Skeletal muscle tissue (tissue), 3 donors: ENCODE measurements at regions not wholly inside any gene's neighbourhood (a gene's known extent, or its start where the extent isn't known, plus 50 kb on each side); places are given as distances from the start of the nearest gene placed in this dataset.
A peak's percentile ranks its signal among the peaks of the same experiment; 100 is the strongest.

Experiments
- H3K27ac ChIP-seq: one replicate; pipeline ENCODE4 v1.7.0; 2013; ENCODE audit warnings: mild to moderate bottlenecking, low read depth, low read length, inconsistent platforms
- H3K27me3 ChIP-seq, 3 donors: one replicate each; pipeline ENCODE4 v1.7.0; 2013; ENCODE audit warnings: low read length in 3 of 3; ENCODE audit not compliant: control insufficient read depth in 3 of 3, insufficient read depth in 3 of 3
- H3K36me3 ChIP-seq, 3 donors: one replicate each; pipeline ENCODE4 v1.7.0; 2013; ENCODE audit warnings: low read length in 3 of 3; ENCODE audit not compliant: control insufficient read depth in 3 of 3, insufficient read depth in 3 of 3
- H3K4me1 ChIP-seq, 3 donors: one replicate each; pipeline ENCODE4 v1.7.0; 2013; ENCODE audit warnings: low read length in 3 of 3, mild to moderate bottlenecking in 3 of 3; ENCODE audit not compliant: control insufficient read depth in 3 of 3, insufficient read depth in 3 of 3
- H3K4me3 ChIP-seq, 3 donors: one replicate each; pipeline ENCODE4 v1.7.0; 2013; ENCODE audit warnings: low read length in 3 of 3
- H3K9ac ChIP-seq, 3 donors: one replicate each; pipeline ENCODE4 v1.7.0; 2013; ENCODE audit warnings: low read length in 3 of 3, mild to moderate bottlenecking in 3 of 3, moderate library complexity in 2 of 3, low read depth in 1 of 3
- H3K9me3 ChIP-seq, 3 donors: one replicate each; pipeline ENCODE4 v1.7.0; 2013; ENCODE audit warnings: low read length in 3 of 3; ENCODE audit not compliant: control insufficient read depth in 3 of 3
- donor health status: Osteomylitis.

DNA sequence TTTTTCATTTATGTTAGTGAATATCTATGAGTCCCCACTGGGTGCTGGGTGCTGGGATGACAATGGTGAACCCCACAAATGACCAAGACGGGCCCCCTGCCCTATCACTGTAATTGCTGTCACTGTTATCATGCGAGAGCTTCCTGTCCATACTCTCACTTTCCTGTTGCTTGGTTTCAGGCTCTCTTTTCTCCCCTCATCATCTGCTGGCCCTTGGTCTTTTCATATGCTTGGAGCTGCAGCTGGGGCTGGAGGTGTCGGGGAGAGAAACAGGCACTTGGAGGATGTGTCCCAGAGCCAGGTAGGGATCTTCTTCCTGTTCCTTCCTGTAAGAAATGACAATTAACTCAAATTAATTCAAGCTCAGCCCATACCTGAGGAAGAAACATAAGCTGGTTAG is 348.0 kb downstream of the PTPRU start:
- H3K4me1 ChIP-seq, result no peaks in the 10 kb centered on the region
- H3K27me3 ChIP-seq, result peaks cover 2 to 16% (median 15%) of the 10 kb centered on the region in 3 donors

DNA sequence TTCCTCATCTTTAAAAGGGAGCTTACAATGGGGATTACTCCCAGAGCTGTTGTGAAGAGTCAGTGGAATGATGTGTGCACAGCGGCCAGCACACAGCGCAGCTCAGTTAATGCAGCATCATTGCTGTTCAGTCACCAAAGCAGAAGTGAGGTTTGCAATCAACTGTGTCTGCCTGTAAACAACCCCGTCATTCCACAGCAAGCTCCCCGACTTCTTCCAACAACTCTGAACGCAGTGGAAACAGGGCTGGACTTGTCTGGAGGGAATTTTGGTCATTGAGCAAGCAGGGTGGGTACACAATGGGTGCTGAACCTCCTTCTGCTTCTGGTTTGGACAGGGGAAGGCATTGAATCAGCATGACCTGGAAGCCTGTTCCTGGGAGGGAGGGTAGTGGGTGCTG is 347.4 kb downstream of the PTPRU start:
- Histone ChIP-seq H3K36me3 (no peaks in the 10 kb centered on the region), H3K9me3 (no peaks in the 10 kb centered on the region), H3K27ac (no peak overlapping the region), H3K4me3 (no peak overlapping the region), H3K9ac (no peak overlapping the region), H3K27me3 (peaks cover 2 to 16% (median 15%) of the 10 kb centered on the region in 3 donors), H3K4me1 (no peaks in the 10 kb centered on the region)

More for the DNA sequence above, 348.0 kb downstream of the PTPRU start:
- H3K27ac ChIP-seq, result no peak overlapping the region
- H3K4me3 ChIP-seq, result no peak overlapping the region
- H3K9ac ChIP-seq, result no peak overlapping the region
- no peaks in the 10 kb centered on the region for H3K36me3 ChIP-seq
- H3K9me3 ChIP-seq, result no peaks in the 10 kb centered on the region

DNA sequence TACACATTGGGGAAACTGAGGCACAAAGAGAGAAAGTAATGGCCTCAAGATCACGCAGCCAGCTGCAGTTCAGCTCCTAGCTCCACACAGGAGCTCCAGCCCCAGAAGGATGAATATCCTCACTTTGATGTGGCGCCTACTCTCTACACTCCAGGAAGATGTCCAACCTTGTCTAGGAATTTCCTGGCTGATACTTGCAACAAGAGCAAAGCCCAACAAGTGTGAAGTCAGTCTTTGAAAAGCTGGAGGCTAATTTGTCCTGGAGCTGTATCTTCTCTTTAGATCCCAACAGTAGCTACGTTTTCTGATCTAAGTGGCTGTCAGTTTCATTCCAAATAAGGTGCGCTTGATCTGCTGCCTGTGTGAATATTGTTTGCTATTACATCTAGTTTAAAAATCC is 344.9 kb downstream of the PTPRU start:
- H3K36me3 ChIP-seq, result no peaks in the 10 kb centered on the region
- H3K9ac ChIP-seq, result no peak overlapping the region
- no peaks in the 10 kb centered on the region for H3K9me3 ChIP-seq
- H3K4me3 ChIP-seq, result no peak overlapping the region
- no peak overlapping the region for H3K27ac ChIP-seq
- H3K27me3 ChIP-seq, result peaks cover 2 to 14% (median 14%) of the 10 kb centered on the region in 3 donors
- no peaks in the 10 kb centered on the region for H3K4me1 ChIP-seq

DNA sequence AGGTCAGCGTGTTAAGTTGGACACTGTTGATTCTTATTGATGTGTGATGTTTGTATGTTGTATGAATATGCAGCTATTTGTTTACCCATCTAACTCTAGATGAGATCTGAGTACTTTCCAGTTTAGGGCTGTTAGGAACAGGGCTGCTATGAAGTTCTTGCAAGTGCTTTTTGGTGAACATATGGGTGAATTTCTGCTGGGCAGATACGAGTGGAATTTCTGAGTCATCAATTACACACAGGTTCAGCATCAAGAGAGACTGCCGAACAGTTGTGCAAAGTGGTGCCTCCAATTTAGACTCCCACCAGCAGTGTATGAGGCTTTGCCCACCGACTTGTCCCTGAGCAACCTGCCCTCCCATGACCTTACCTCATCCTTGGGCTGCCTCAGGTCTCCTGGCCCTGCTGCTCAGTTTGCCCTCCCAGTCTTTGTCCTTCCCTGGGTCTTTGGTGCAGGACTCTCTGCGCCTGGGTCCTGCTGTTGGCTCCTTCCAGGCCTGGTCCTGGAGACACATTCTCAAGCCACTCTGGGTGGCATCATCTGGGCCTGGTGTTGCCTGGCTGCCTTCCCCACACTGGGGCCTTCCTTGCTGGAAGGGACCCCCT is 343.6 kb downstream of the PTPRU start:
- Histone ChIP-seq H3K9me3 (no peaks in the 10 kb centered on the region), H3K27me3 (peaks cover 1 to 3% (median 2%) of the 10 kb centered on the region in 3 donors), H3K4me3 (no peak overlapping the region), H3K9ac (no peak overlapping the region), H3K27ac (no peak overlapping the region), H3K4me1 (peaks cover 0 to 8% (median 0%) of the 10 kb centered on the region in 3 donors), H3K36me3 (no peaks in the 10 kb centered on the region)

- no peaks in the 10 kb centered on the region for H3K36me3 ChIP-seq
- no peak overlapping the region for H3K4me3 ChIP-seq
- no peaks in the 10 kb centered on the region for H3K9me3 ChIP-seq
- H3K27me3 ChIP-seq, result no peaks in the 10 kb centered on the region
- H3K27ac ChIP-seq, result no peak overlapping the region
- H3K4me1 ChIP-seq, result peaks cover 0 to 8% (median 0%) of the 10 kb centered on the region in 3 donors
- H3K9ac ChIP-seq, result no peak overlapping the region
Measured at GRCh38 chr1:29577512-29577911, 341.2 kb downstream of the PTPRU start.

DNA sequence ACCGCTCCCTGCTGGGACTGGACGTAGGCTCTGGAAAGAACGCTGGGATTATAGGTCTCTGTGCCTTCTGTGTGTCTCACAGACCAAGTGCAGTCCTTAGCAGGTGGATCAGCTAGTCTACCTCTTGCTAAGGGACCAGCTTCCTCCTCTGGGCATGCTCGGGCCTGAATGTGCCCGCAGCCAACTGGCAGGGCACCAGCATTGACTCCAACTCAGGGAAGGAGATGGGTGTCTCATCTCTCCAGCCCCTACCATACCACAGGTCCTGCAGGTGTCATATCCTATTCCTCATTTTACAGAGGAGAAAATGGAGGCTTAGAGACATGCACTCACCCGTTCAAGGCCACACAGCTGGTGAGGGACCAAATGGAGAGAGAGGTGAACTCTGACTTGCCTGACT is 340.2 kb downstream of the PTPRU start:
- Histone ChIP-seq H3K27me3 (no peaks in the 10 kb centered on the region), H3K4me1 (peaks cover 0 to 8% (median 0%) of the 10 kb centered on the region in 3 donors), H3K36me3 (no peaks in the 10 kb centered on the region), H3K27ac (no peak overlapping the region), H3K9me3 (no peaks in the 10 kb centered on the region), H3K9ac (no peak overlapping the region), H3K4me3 (no peak overlapping the region)

- Histone ChIP-seq H3K36me3 (no peaks in the 10 kb centered on the region), H3K27me3 (no peaks in the 10 kb centered on the region), H3K4me1 (peaks cover 0 to 8% (median 0%) of the 10 kb centered on the region in 3 donors), H3K9me3 (no peaks in the 10 kb centered on the region), H3K9ac (no peak overlapping the region), H3K4me3 (no peak overlapping the region), H3K27ac (no peak overlapping the region)
Measured at GRCh38 chr1:29575826-29576225, 339.5 kb downstream of the PTPRU start.

- Histone ChIP-seq H3K27ac (no peak overlapping the region), H3K4me1 (peaks cover 0 to 8% (median 2%) of the 10 kb centered on the region in 3 donors), H3K4me3 (no peak overlapping the region), H3K27me3 (no peaks in the 10 kb centered on the region), H3K9ac (peak overlapping the region in 1 of 3 donors; percentile 8), H3K36me3 (no peaks in the 10 kb centered on the region), H3K9me3 (no peaks in the 10 kb centered on the region)
Measured at GRCh38 chr1:29575277-29575676, 339.0 kb downstream of the PTPRU start.

DNA sequence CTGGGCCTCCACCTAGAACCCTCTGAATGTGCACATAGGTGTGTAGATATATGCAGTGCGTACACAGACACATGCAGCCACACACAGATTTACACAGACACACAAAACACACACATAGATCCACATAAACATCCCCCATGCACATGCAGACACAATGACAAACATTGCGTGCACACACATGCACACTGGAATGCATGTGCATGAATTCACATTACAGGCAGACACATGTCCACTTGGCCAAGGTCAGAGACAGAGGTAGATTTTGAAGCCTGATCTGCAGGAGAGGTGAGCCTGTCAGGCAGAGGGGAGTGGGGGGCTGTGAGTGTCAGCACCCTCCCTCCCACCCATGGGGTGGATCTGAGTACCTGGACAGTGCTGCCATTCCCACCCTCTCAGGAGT is 338.5 kb downstream of the PTPRU start:
- no peaks in the 10 kb centered on the region for H3K36me3 ChIP-seq
- no peaks in the 10 kb centered on the region for H3K27me3 ChIP-seq
- H3K4me3 ChIP-seq, result no peak overlapping the region
- H3K9ac ChIP-seq, result peak overlapping the region in 1 of 3 donors; percentile 8
- H3K27ac ChIP-seq, result no peak overlapping the region
- no peaks in the 10 kb centered on the region for H3K9me3 ChIP-seq
- peaks cover 0 to 8% (median 6%) of the 10 kb centered on the region in 3 donors for H3K4me1 ChIP-seq

- H3K27ac ChIP-seq, result peak overlapping the region; percentile 40
- no peak overlapping the region for H3K9ac ChIP-seq
- H3K9me3 ChIP-seq, result peaks cover 2 to 11% (median 10%) of the 10 kb centered on the region in 3 donors
- H3K27me3 ChIP-seq, result no peaks in the 10 kb centered on the region
- H3K4me1 ChIP-seq, result peaks cover 0 to 8% (median 2%) of the 10 kb centered on the region in 3 donors
- no peaks in the 10 kb centered on the region for H3K36me3 ChIP-seq
- no peak overlapping the region for H3K4me3 ChIP-seq
Measured at GRCh38 chr1:29569971-29570634, 333.8 kb downstream of the PTPRU start.
